HepG2 (cell line): ENCODE measurements at regions not wholly inside any gene's neighbourhood (a gene's known extent, or its start where the extent isn't known, plus 50 kb on each side); places are given as distances from the start of the nearest gene placed in this dataset.
A peak's percentile ranks its signal among the peaks of the same experiment; 100 is the strongest.

ENCODE experiments used
- ATAC-seq: fragments of 200-7000 bp; cut with Tn5 transposase; 3 replicates; pipeline ENCODE4 v1.9.1; 2020; ENCODE audit warnings: mild to moderate bottlenecking, moderate library complexity
- BruUV-seq: library from RNA; stranded (reverse); fragments of 400-500 nt; replicated peaks from 2 replicates; lab custom pipeline; 2021; lab: Mats Ljungman, UMichigan
- CTCF ChIA-PET: fragments of 300-600 bp; formaldehyde crosslinking; extraction: SDS; loops from one replicate; lab custom pipeline; 2021; ENCODE audit warnings: low total read pairs, inconsistent platforms, low intra/inter-chr PET ratio; lab: Yijun Ruan, JAX
- POLR2A ChIA-PET: fragments of 350-600 bp; sonication (Branson Sonifier 250); formaldehyde crosslinking; loops from one replicate; lab custom pipeline; 2020; ENCODE audit warnings: antibody characterized with exemption, inconsistent platforms; lab: Yijun Ruan, JAX
- DNase-seq: peaks from one replicate; pipeline ENCODE4 v3.0.0-alpha.2; 2015; ENCODE audit warnings: low spot score
- FAIRE-seq: peaks from 3 replicates; lab custom pipeline; 2011; peaks lifted over from hg19 to GRCh38; lab: Jason Lieb, UNC
- H2AFZ ChIP-seq: one replicate; pipeline ENCODE4 v1.6.1; 2011; ENCODE audit warnings: low read length, inconsistent platforms
- H3K27ac ChIP-seq: fragments of 300-600 bp; 3 replicates; pipeline ENCODE4 v1.8.0; 2011; ENCODE audit warnings: mixed run types, mild to moderate bottlenecking, mixed read lengths, low read length, inconsistent platforms; ENCODE audit not compliant: insufficient read depth; ENCODE audit errors: extremely low read length
- H3K27me3 ChIP-seq, 2 experiments: fragments of 200-600 bp in 1 of 2; 2 replicates in 1 of 2; 3 replicates in 1 of 2; pipeline versions ENCODE4 v1.6.0 to v1.8.0; 2011; ENCODE audit warnings: low read length in 2 of 2, mild to moderate bottlenecking in 2 of 2, moderate library complexity in 2 of 2, inconsistent platforms in 1 of 2; ENCODE audit not compliant: insufficient read depth in 2 of 2, control insufficient read depth in 1 of 2
- H3K36me3 ChIP-seq, 2 experiments: fragments of 200-600 bp in 1 of 2; replicated peaks in 1 of 2; 2 replicates in 1 of 2; 3 replicates in 1 of 2; pipeline versions ENCODE4 v1.5.1 to v1.8.0; 2011; ENCODE audit warnings: low read length in 2 of 2, inconsistent platforms in 1 of 2; ENCODE audit not compliant: insufficient read depth in 2 of 2, control insufficient read depth in 1 of 2
- H3K4me1 ChIP-seq: 2 replicates; pipeline ENCODE4 v1.5.1; 2012; ENCODE audit warnings: low read length, inconsistent platforms; ENCODE audit not compliant: insufficient read depth
- H3K4me2 ChIP-seq: 2 replicates; pipeline ENCODE4 v1.6.0; 2011; ENCODE audit warnings: low read depth, low read length, inconsistent platforms
- H3K4me3 ChIP-seq, 3 experiments: fragments of 200-600 bp in 1 of 3; sonication (generic), shearing (Covaris generic) in 1 of 3; replicated peaks in 1 of 3; 2 replicates each; pipeline ENCODE4 v1.5.1; 2011 to 2016; ENCODE audit warnings: low read length in 3 of 3, inconsistent platforms in 2 of 3, low read depth in 2 of 3, mild to moderate bottlenecking in 2 of 3, control low read depth in 1 of 3, mixed read lengths in 1 of 3; ENCODE audit not compliant: insufficient read depth in 1 of 3
- H3K79me2 ChIP-seq: one replicate; pipeline ENCODE4 v1.6.1; 2011; ENCODE audit warnings: low read length, inconsistent platforms; ENCODE audit not compliant: insufficient read depth
- H3K9ac ChIP-seq: 2 replicates; pipeline ENCODE4 v1.6.0; 2011; ENCODE audit warnings: mild to moderate bottlenecking, low read depth, low read length, inconsistent platforms; ENCODE audit not compliant: insufficient read depth
- H3K9me3 ChIP-seq: 2 replicates; pipeline ENCODE4 v1.5.1; 2012; ENCODE audit warnings: mild to moderate bottlenecking, low read length
- H4K20me1 ChIP-seq: 2 replicates; pipeline ENCODE4 v1.6.0; 2011; ENCODE audit warnings: inconsistent platforms, mild to moderate bottlenecking, low read length, moderate library complexity; ENCODE audit not compliant: insufficient read depth
- AFF4 ChIP-seq: sonication (generic); formaldehyde crosslinking; IDR thresholded peaks from 2 replicates; pipeline ENCODE4 v1.4.0; 2020; ENCODE audit warnings: missing genetic modification reagents
- BRCA1 ChIP-seq: sonication (generic); formaldehyde crosslinking; IDR thresholded peaks from 2 replicates; pipeline ENCODE4 v1.4.0; 2020; ENCODE audit warnings: missing genetic modification reagents
- HOXD1 ChIP-seq: sonication (generic); formaldehyde crosslinking; IDR thresholded peaks from 2 replicates; pipeline ENCODE4 v1.5.0; 2020; ENCODE audit warnings: missing genetic modification reagents
- JUN ChIP-seq: sonication (generic); formaldehyde crosslinking; IDR thresholded peaks from 2 replicates; pipeline ENCODE4 v1.4.0; 2020; ENCODE audit warnings: mild to moderate bottlenecking, missing genetic modification reagents
- KAT7 ChIP-seq: IDR thresholded peaks from 2 replicates; pipeline ENCODE4 v1.6.1; 2018; ENCODE audit warnings: borderline replicate concordance, missing compliant biosample characterization
- MAFF ChIP-seq: IDR thresholded peaks from 2 replicates; pipeline ENCODE4 v1.6.1; 2011; ENCODE audit warnings: low read depth, low read length, improper control_type of control experiment
- MAFK ChIP-seq, 2 experiments: IDR thresholded peaks in 1 of 2; conservative IDR thresholded peaks in 1 of 2; 2 replicates each; pipeline ENCODE4 v1.6.1; 2011; ENCODE audit warnings: improper control_type of control experiment in 2 of 2, low read length in 2 of 2
- REL ChIP-seq: sonication (generic); formaldehyde crosslinking; conservative IDR thresholded peaks from 2 replicates; pipeline ENCODE4 v1.8.0; 2022; ENCODE audit warnings: mild to moderate bottlenecking, missing genetic modification reagents, moderate library complexity
- SETDB1 ChIP-seq: sonication (generic); formaldehyde crosslinking; IDR thresholded peaks from 2 replicates; pipeline ENCODE4 v1.5.1; 2020; ENCODE audit warnings: missing genetic modification reagents, mild to moderate bottlenecking, borderline replicate concordance
- TOPORS ChIP-seq: sonication (generic); formaldehyde crosslinking; IDR thresholded peaks from 2 replicates; pipeline ENCODE4 v1.8.0; 2023; ENCODE audit warnings: mild to moderate bottlenecking, missing genetic modification reagents
- ZBTB46 ChIP-seq: sonication (generic); formaldehyde crosslinking; IDR thresholded peaks from 2 replicates; pipeline ENCODE4 v1.4.0; 2020; ENCODE audit warnings: mild to moderate bottlenecking, missing genetic modification reagents, borderline replicate concordance
- ZFP90 ChIP-seq: sonication (generic); formaldehyde crosslinking; IDR thresholded peaks from 2 replicates; pipeline ENCODE4 v1.8.0; 2022; ENCODE audit warnings: missing genetic modification reagents, mild to moderate bottlenecking, inconsistent platforms, borderline replicate concordance
- ZNF562 ChIP-seq: sonication (generic); formaldehyde crosslinking; IDR thresholded peaks from 2 replicates; pipeline ENCODE4 v1.8.0; 2022; ENCODE audit warnings: missing genetic modification reagents, borderline replicate concordance
- ZNF607 ChIP-seq: sonication (generic); formaldehyde crosslinking; IDR thresholded peaks from 2 replicates; pipeline ENCODE4 v1.5.1; 2020; ENCODE audit warnings: missing genetic modification reagents, mild to moderate bottlenecking, borderline replicate concordance
- ZNF841 ChIP-seq: sonication (generic); formaldehyde crosslinking; IDR thresholded peaks from 2 replicates; pipeline ENCODE4 v1.8.1; 2023; ENCODE audit warnings: missing genetic modification reagents, borderline replicate concordance
- WGBS: methylation state at CpG from one replicate; pipeline ENCODE4 v1.1.6; 2017; ENCODE audit warnings: low lambda C conversion rate; 5-methylcytosine and 5-hydroxymethylcytosine counted together
- in situ Hi-C: cut with HindIII; loops from 2 replicates; pipeline ENCODE4 v1.10.0; 2017; ENCODE audit warnings: low pct_unique_long_range_greater_than_20kb; ENCODE audit not compliant: extremely low pct_ligation_motif_present
- intact Hi-C: fragments of 100-400 bp; cut with micrococcal nuclease; formaldehyde crosslinking; loops from one replicate; pipeline ENCODE4 v1.10.0; 2022; ENCODE audit not compliant: unreplicated experiment

DNA sequence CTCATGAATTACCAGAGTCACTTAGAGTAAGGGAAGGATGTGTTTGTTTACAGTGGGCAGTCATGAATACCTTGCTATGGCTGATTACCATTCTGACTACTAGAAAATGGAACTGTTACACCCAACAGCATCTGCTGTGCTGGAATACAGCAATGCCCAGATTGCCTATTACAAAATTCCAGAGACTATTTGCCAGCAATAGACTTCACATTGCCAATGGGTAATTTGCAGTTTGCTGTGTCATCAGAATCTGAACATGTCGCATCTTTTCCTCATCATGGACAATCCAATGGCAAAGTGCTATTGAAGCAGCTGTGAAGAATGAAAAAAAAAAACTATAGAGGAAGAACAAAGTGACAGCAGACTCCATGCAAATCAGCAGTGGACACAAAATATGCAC, 356.6 kb downstream of the CXXC4 start:
- H3K36me3 ChIP-seq = no peaks in the 10 kb centered on the region
- no peak overlapping the region for H3K4me3 ChIP-seq
- H3K4me1 ChIP-seq = no peaks in the 10 kb centered on the region
- TF ChIP-seq MAFK (conservative IDR thresholded peaks at IDR 0.05 in 1 of 2, IDR thresholded peaks at IDR 0.05 in 1 of 2; ENCODE audit: low read length in 2 of 2) (peak; percentile 69 to 84; a peak in 3 of 4 replicates), MAFF (peak; percentile 74), ZNF562 (CRISPR knock-in tag) (no peak)
- H3K9ac ChIP-seq = no peak overlapping the region
- H3K27ac ChIP-seq = no peak overlapping the region
- DNase-seq (no peak), FAIRE-seq (no peak), ATAC-seq (no peak)
- no peaks in the 10 kb centered on the region for H3K79me2 ChIP-seq
- H3K27me3 ChIP-seq = no peaks in the 10 kb centered on the region
- WGBS = 76% methylated on average over 1 of the region's 1 CpG
- intact Hi-C loops = no loop called here
- H3K9me3 ChIP-seq = no peaks in the 10 kb centered on the region
- H2AFZ ChIP-seq = no peak overlapping the region
- in situ Hi-C loops = no loop called here
- no peaks in the 10 kb centered on the region for H4K20me1 ChIP-seq
- BruUV-seq = no TSS peak
- POLR2A ChIA-PET = no interaction called here
- H3K4me2 ChIP-seq = no peak overlapping the region
- CTCF ChIA-PET = no interaction called here

GRCh38 chr4:104129243-104129642, 365.5 kb downstream of the CXXC4 start:
- CTCF ChIA-PET = no interaction called here
- TF ChIP-seq BRCA1 (CRISPR knock-in tag) = no peak
- TF ChIP-seq REL = no peak
- TF ChIP-seq JUN = no peak
- no peak for TF ChIP-seq TOPORS
- no peak for TF ChIP-seq SETDB1 (CRISPR knock-in tag)
- TF ChIP-seq KAT7 (CRISPR knock-in tag) = no peak
- no peak for TF ChIP-seq ZNF841
- TF ChIP-seq ZBTB46 (CRISPR knock-in tag) = no peak
- TF ChIP-seq ZFP90 (CRISPR knock-in tag) = no peak
- TF ChIP-seq ZNF607 (CRISPR knock-in tag) = no peak
- TF ChIP-seq HOXD1 (CRISPR knock-in tag) = no peak
- TF ChIP-seq AFF4 (CRISPR knock-in tag) = no peak

More at GRCh38 chr4:104129243-104129642, 365.5 kb downstream of the CXXC4 start:
- in situ Hi-C loops (no loop called here), intact Hi-C loops (loop anchor here (2.0 kb wide), 1 partner anchor 64 kb away; no protein-coding TSS in a partner anchor)
- Histone ChIP-seq H3K9me3 (no peaks in the 10 kb centered on the region), H2AFZ (no peak overlapping the region), H3K4me1 (peaks cover 23% of the 10 kb centered on the region), H3K4me3 (peak overlapping the region in 2 of 3 experiments; percentile 28 to 33; a peak in 2 of 6 replicates), H3K27me3 (no peaks in the 10 kb centered on the region; a peak in 1 of 5 replicates), H3K4me2 (peak overlapping the region; percentile 70), H3K9ac (no peak overlapping the region), H4K20me1 (no peaks in the 10 kb centered on the region), H3K36me3 (no peaks in the 10 kb centered on the region), H3K79me2 (no peaks in the 10 kb centered on the region), H3K27ac (no peak overlapping the region)
- ATAC-seq (peak; percentile 66), FAIRE-seq (no peak), DNase-seq (no peak)
- POLR2A ChIA-PET = no interaction called here
- WGBS = 63% methylated on average over 5 of the region's 5 CpGs
- BruUV-seq = no TSS peak
